ENCODE measurements at regions not wholly inside any gene's neighbourhood (a gene's known extent, or its start where the extent isn't known, plus 50 kb on each side); places are given as distances from the start of the nearest gene placed in this dataset.

- Histone ChIP-seq H3K27ac (ENCODE audit: low read length) (no peak overlapping the region), H4K20me1 (ENCODE audit: insufficient read depth, low read length) (no peaks in the 10 kb centered on the region), H3K4me2 (ENCODE audit: insufficient read depth, low read length) (no peak overlapping the region), H3K4me3 (ENCODE audit: low read depth in 1 of 2, low read length in 2 of 2) (no peak overlapping the region), H3K9ac (ENCODE audit: low read depth, low read length) (no peak overlapping the region), H3K27me3 (ENCODE audit: insufficient read depth, low read length, poor library complexity) (no peaks in the 10 kb centered on the region), H3K79me2 (ENCODE audit: insufficient read depth, low read length) (no peaks in the 10 kb centered on the region), H3K9me3 (ENCODE audit: insufficient read depth, low read length, severe bottlenecking) (no peaks in the 10 kb centered on the region), H3K4me1 (ENCODE audit: insufficient read depth, low read length) (no peaks in the 10 kb centered on the region), H2AFZ (ENCODE audit: low read depth, low read length) (no peak overlapping the region), H3K36me3 (ENCODE audit: insufficient read depth, low read length) (no peaks in the 10 kb centered on the region)
- TF ChIP-seq EZH2 (IDR thresholded peaks at IDR 0.05; ENCODE audit: borderline replicate concordance, low read depth, low read length, severe bottlenecking) (no peak), CTCF (IDR thresholded peaks at IDR 0.05; ENCODE audit: borderline replicate concordance, extremely low read depth, low read length, poor library complexity, severe bottlenecking) (no peak)
- ATAC-seq (ENCODE audit: insufficient read depth, low read depth) (no peak), DNase-seq (no peak)
Observed at GRCh38 chr7:13091974-13092707, 404.7 kb downstream of the ARL4A start.

GRCh38 chr7:13092708-13093005 lies 405.2 kb downstream of the ARL4A start:
- H3K79me2 ChIP-seq (ENCODE audit: insufficient read depth, low read length) = no peaks in the 10 kb centered on the region
- no peak overlapping the region for H3K4me2 ChIP-seq (ENCODE audit: insufficient read depth, low read length)
- no peak overlapping the region for H3K4me3 ChIP-seq (ENCODE audit: low read depth in 1 of 2, low read length in 2 of 2)
- no peak overlapping the region for H3K27ac ChIP-seq (ENCODE audit: low read length)
- H3K4me1 ChIP-seq (ENCODE audit: insufficient read depth, low read length) = no peaks in the 10 kb centered on the region
- no peak overlapping the region for H2AFZ ChIP-seq (ENCODE audit: low read depth, low read length)
- no peaks in the 10 kb centered on the region for H3K27me3 ChIP-seq (ENCODE audit: insufficient read depth, low read length, poor library complexity)
- DNase-seq (no peak), ATAC-seq (ENCODE audit: insufficient read depth, low read depth) (no peak)
- H3K9me3 ChIP-seq (ENCODE audit: insufficient read depth, low read length, severe bottlenecking) = no peaks in the 10 kb centered on the region
- no peaks in the 10 kb centered on the region for H4K20me1 ChIP-seq (ENCODE audit: insufficient read depth, low read length)
- no peaks in the 10 kb centered on the region for H3K36me3 ChIP-seq (ENCODE audit: insufficient read depth, low read length)
- TF ChIP-seq EZH2 (IDR thresholded peaks at IDR 0.05; ENCODE audit: borderline replicate concordance, low read depth, low read length, severe bottlenecking) = no peak
- TF ChIP-seq CTCF (IDR thresholded peaks at IDR 0.05; ENCODE audit: borderline replicate concordance, extremely low read depth, low read length, poor library complexity, severe bottlenecking) = no peak
- no peak overlapping the region for H3K9ac ChIP-seq (ENCODE audit: low read depth, low read length)

GRCh38 chr7:13093160-13093559 lies 405.7 kb downstream of the ARL4A start:
- Histone ChIP-seq H3K27ac (ENCODE audit: low read length) (no peak overlapping the region), H3K9ac (ENCODE audit: low read depth, low read length) (no peak overlapping the region), H2AFZ (ENCODE audit: low read depth, low read length) (no peak overlapping the region), H3K27me3 (ENCODE audit: insufficient read depth, low read length, poor library complexity) (no peaks in the 10 kb centered on the region), H3K9me3 (ENCODE audit: insufficient read depth, low read length, severe bottlenecking) (no peaks in the 10 kb centered on the region), H3K36me3 (ENCODE audit: insufficient read depth, low read length) (no peaks in the 10 kb centered on the region), H4K20me1 (ENCODE audit: insufficient read depth, low read length) (no peaks in the 10 kb centered on the region), H3K4me1 (ENCODE audit: insufficient read depth, low read length) (no peaks in the 10 kb centered on the region), H3K4me3 (ENCODE audit: low read depth in 1 of 2, low read length in 2 of 2) (no peak overlapping the region), H3K4me2 (ENCODE audit: insufficient read depth, low read length) (no peak overlapping the region), H3K79me2 (ENCODE audit: insufficient read depth, low read length) (no peaks in the 10 kb centered on the region)
- TF ChIP-seq EZH2 (IDR thresholded peaks at IDR 0.05; ENCODE audit: borderline replicate concordance, low read depth, low read length, severe bottlenecking) (no peak), CTCF (IDR thresholded peaks at IDR 0.05; ENCODE audit: borderline replicate concordance, extremely low read depth, low read length, poor library complexity, severe bottlenecking) (no peak)
- no peak for DNase-seq
- no peak for ATAC-seq (ENCODE audit: insufficient read depth, low read depth)

All from DND-41 (cell line).